ENCODE measurements at regions not wholly inside any gene's neighbourhood (a gene's known extent, or its start where the extent isn't known, plus 50 kb on each side); places are given as distances from the start of the nearest gene placed in this dataset.

- no peak for TF ChIP-seq CTCF (IDR thresholded peaks at IDR 0.05 in 8 of 11, conservative IDR thresholded peaks at IDR 0.05 in 3 of 11)
- no peak for TF ChIP-seq POLR2AphosphoS5 (IDR thresholded peaks at IDR 0.05)
- no peak for TF ChIP-seq POLR2A (IDR thresholded peaks at IDR 0.05)
Observed at GRCh38 chr3:157624801-157625200, 121.6 kb upstream of the VEPH1 start.
